Liver (tissue), 8 donors: ENCODE measurements at regions not wholly inside any gene's neighbourhood (a gene's known extent, or its start where the extent isn't known, plus 50 kb on each side); places are given as distances from the start of the nearest gene placed in this dataset.

Experiments
- DNase-seq: peaks from one replicate; pipeline ENCODE4 v3.0.0-alpha.2; 2017; ENCODE audit warnings: low spot score
- H3K27ac ChIP-seq, 2 donors: one replicate each; pipeline ENCODE4 v1.7.0; 2013; ENCODE audit warnings: inconsistent platforms in 2 of 2, low read length in 2 of 2, control low read depth in 1 of 2, low read depth in 1 of 2, mild to moderate bottlenecking in 1 of 2
- H3K27me3 ChIP-seq, 4 donors: one replicate each; pipeline versions ENCODE4 v1.6.1 to v1.7.0; 2013; ENCODE audit warnings: low read length in 3 of 4, inconsistent platforms in 1 of 4, mild to moderate bottlenecking in 1 of 4, moderate library complexity in 1 of 4; ENCODE audit not compliant: control insufficient read depth in 4 of 4, insufficient read depth in 4 of 4
- H3K36me3 ChIP-seq, 4 donors: one replicate each; pipeline versions ENCODE4 v1.6.1 to v1.7.0; 2013; ENCODE audit warnings: low read length in 3 of 4, mild to moderate bottlenecking in 3 of 4, low read depth in 1 of 4, moderate library complexity in 1 of 4; ENCODE audit not compliant: control insufficient read depth in 4 of 4, insufficient read depth in 3 of 4
- H3K4me1 ChIP-seq, 4 donors: one replicate each; pipeline versions ENCODE4 v1.6.1 to v1.7.0; 2013; ENCODE audit warnings: low read length in 3 of 4, mild to moderate bottlenecking in 3 of 4, moderate library complexity in 1 of 4; ENCODE audit not compliant: control insufficient read depth in 4 of 4, insufficient read depth in 4 of 4
- H3K4me3 ChIP-seq, 3 donors: one replicate each; pipeline versions ENCODE4 v1.6.1 to v1.7.0; 2013; ENCODE audit warnings: low read length in 3 of 3, control low read depth in 1 of 3, low read depth in 1 of 3, mild to moderate bottlenecking in 1 of 3
- H3K9ac ChIP-seq, 2 donors: one replicate each; pipeline ENCODE4 v1.7.0; 2013; ENCODE audit warnings: low read length in 2 of 2, mild to moderate bottlenecking in 2 of 2, moderate library complexity in 2 of 2, control low read depth in 1 of 2, low read depth in 1 of 2
- H3K9me3 ChIP-seq, 4 donors: one replicate each; pipeline versions ENCODE4 v1.6.1 to v1.7.0; 2013; ENCODE audit warnings: low read length in 3 of 4; ENCODE audit not compliant: control insufficient read depth in 4 of 4
- FOXA2 ChIP-seq: IDR thresholded peaks from 2 replicates; pipeline ENCODE4 v1.6.1; 2016; ENCODE audit warnings: antibody characterized with exemption
- GABPA ChIP-seq, 2 donors: IDR thresholded peaks in 1 of 2; conservative IDR thresholded peaks in 1 of 2; 2 replicates each; pipeline ENCODE4 v1.6.1; 2016; ENCODE audit warnings: antibody characterized with exemption in 2 of 2, mild to moderate bottlenecking in 1 of 2, moderate library complexity in 1 of 2
- HNF4G ChIP-seq: IDR thresholded peaks from 2 replicates; pipeline ENCODE4 v1.6.1; 2016; ENCODE audit warnings: antibody characterized with exemption
- JUND ChIP-seq, 2 donors: IDR thresholded peaks; 2 replicates each; pipeline ENCODE4 v1.6.1; 2016; ENCODE audit warnings: antibody characterized with exemption in 2 of 2
- NR2F2 ChIP-seq: IDR thresholded peaks from 2 replicates; pipeline ENCODE4 v1.6.1; 2016; ENCODE audit warnings: antibody characterized with exemption
- RAD21 ChIP-seq, 2 donors: IDR thresholded peaks; 2 replicates each; pipeline ENCODE4 v1.6.1; 2016; ENCODE audit warnings: antibody characterized with exemption in 2 of 2, mild to moderate bottlenecking in 2 of 2
- REST ChIP-seq: IDR thresholded peaks from 2 replicates; pipeline ENCODE4 v1.6.1; 2016; ENCODE audit warnings: antibody characterized with exemption, mild to moderate bottlenecking
- YY1 ChIP-seq: IDR thresholded peaks from 2 replicates; pipeline ENCODE4 v1.6.1; 2016; ENCODE audit warnings: antibody characterized with exemption, mild to moderate bottlenecking
- WGBS: extraction: QIAGEN DNeasy Blood & Tissue Kit; methylation state at CpG from one replicate; pipeline ENCODE4 v1.1.7; 2013; 5-methylcytosine and 5-hydroxymethylcytosine counted together
- TF ChIP-seq, protein P1 (sequence below): fragments of 150-350 bp; IDR thresholded peaks from 2 replicates; pipeline ENCODE4 v1.5.1; 2017; ENCODE audit warnings: improper control_type of control experiment, low read depth, low read length; ENCODE audit not compliant: missing input control
- TF ChIP-seq, protein P2 (sequence below): IDR thresholded peaks from 2 replicates; pipeline ENCODE4 v1.6.1; 2016; ENCODE audit warnings: antibody characterized with exemption
- donor health status: healthy.
- donor health status: healthy.
- donor health status: healthy.
- donor health status: healthy.
- donor health status: healthy.

DNA sequence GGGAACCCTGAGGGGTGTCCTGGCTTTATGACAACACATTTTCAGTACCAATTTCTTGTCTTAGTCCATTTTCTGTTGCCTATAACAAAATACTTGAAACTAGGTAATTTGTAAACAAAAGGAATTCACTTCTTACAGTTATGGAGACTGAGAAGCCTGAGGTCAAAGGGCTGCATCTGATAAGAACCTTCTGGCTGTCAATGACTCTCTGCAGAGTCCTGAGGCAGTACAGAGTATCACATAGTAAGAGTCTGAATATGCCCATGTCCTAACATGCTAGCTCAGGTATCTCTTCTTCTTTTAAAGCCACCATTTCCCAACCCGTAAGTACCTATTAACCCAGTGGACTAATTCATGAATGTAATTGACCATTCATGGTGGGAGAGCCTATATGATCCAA lies 1458.6 kb upstream of the EYS start:
- 85% methylated on average over 1 of the region's 1 CpG for WGBS
- no peak for TF ChIP-seq GABPA (IDR thresholded peaks at IDR 0.05 in 1 of 2, conservative IDR thresholded peaks at IDR 0.05 in 1 of 2)
- no peak for TF ChIP-seq HNF4G
- TF ChIP-seq, protein P1, sequence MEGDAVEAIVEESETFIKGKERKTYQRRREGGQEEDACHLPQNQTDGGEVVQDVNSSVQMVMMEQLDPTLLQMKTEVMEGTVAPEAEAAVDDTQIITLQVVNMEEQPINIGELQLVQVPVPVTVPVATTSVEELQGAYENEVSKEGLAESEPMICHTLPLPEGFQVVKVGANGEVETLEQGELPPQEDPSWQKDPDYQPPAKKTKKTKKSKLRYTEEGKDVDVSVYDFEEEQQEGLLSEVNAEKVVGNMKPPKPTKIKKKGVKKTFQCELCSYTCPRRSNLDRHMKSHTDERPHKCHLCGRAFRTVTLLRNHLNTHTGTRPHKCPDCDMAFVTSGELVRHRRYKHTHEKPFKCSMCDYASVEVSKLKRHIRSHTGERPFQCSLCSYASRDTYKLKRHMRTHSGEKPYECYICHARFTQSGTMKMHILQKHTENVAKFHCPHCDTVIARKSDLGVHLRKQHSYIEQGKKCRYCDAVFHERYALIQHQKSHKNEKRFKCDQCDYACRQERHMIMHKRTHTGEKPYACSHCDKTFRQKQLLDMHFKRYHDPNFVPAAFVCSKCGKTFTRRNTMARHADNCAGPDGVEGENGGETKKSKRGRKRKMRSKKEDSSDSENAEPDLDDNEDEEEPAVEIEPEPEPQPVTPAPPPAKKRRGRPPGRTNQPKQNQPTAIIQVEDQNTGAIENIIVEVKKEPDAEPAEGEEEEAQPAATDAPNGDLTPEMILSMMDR: no peak
- no peak for TF ChIP-seq YY1
- TF ChIP-seq RAD21 (IDR thresholded peaks at IDR 0.05): no peak
- TF ChIP-seq, protein P2, sequence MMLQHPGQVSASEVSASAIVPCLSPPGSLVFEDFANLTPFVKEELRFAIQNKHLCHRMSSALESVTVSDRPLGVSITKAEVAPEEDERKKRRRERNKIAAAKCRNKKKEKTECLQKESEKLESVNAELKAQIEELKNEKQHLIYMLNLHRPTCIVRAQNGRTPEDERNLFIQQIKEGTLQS: no peak

DNA sequence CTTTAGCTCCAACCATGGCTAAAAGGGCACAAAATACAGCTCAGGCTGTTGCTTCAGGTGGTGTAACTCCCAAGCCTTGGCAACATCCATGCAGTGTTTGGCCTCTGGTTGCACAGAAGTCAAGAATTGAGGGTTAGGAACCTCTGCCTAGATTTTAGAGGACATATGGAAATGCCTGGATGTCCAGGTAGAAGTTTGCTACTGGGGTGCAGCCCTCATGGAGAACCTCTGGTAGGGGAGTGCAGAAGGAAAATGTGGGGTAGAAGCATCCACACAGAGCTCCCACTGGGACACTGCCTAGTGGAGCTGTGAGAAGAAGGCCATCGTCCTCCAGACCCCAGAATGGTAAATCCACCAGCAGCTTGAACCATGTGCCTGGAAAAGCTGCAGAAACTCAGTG lies 1453.8 kb upstream of the EYS start:
- Histone ChIP-seq H3K9me3 (peaks cover 0 to 6% (median 3%) of the 10 kb centered on the region in 4 donors), H3K36me3 (no peaks in the 10 kb centered on the region), H3K27ac (no peak overlapping the region), H3K4me1 (no peaks in the 10 kb centered on the region), H3K27me3 (no peaks in the 10 kb centered on the region), H3K4me3 (no peak overlapping the region), H3K9ac (no peak overlapping the region)
- TF ChIP-seq, protein P1: no peak
- TF ChIP-seq RAD21 (IDR thresholded peaks at IDR 0.05) (no peak), FOXA2 (no peak)
- no peak for DNase-seq
- 40% methylated on average over 1 of the region's 1 CpG for WGBS

More for the DNA sequence above, 1458.6 kb upstream of the EYS start:
- no peak for DNase-seq
- Histone ChIP-seq H3K4me1 (no peaks in the 10 kb centered on the region), H3K36me3 (no peaks in the 10 kb centered on the region), H3K9me3 (peaks cover 0 to 6% (median 3%) of the 10 kb centered on the region in 4 donors), H3K27me3 (no peaks in the 10 kb centered on the region), H3K9ac (no peak overlapping the region), H3K4me3 (no peak overlapping the region), H3K27ac (no peak overlapping the region)

DNA sequence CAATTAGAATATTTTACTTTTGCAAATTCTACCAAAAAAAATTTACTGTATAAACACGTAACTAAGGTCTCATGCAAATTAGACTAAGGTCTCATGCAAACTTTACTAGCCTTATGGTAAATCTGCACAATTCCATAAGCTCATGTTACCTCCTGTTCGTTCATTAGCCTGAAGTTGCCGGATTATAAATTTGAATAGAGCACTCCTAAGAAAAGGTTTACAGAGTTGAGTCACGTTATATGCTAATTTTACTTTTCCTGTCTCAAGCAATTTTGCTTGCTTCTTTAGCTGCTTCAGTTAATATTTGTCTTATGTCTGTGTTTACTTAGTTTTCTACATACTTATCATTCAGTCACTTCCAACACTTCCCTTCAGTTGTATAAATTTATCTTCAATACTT lies 1434.0 kb upstream of the EYS start:
- H3K27me3 ChIP-seq: no peaks in the 10 kb centered on the region
- no peak overlapping the region for H3K27ac ChIP-seq
- DNase-seq: no peak
- no peak overlapping the region for H3K9ac ChIP-seq
- TF ChIP-seq REST (no peak), NR2F2 (no peak), JUND (IDR thresholded peaks at IDR 0.05) (no peak)
- no peaks in the 10 kb centered on the region for H3K4me1 ChIP-seq
- WGBS: 68% methylated on average over 4 of the region's 4 CpGs
- no peak overlapping the region for H3K4me3 ChIP-seq
- no peaks in the 10 kb centered on the region for H3K9me3 ChIP-seq
- H3K36me3 ChIP-seq: no peaks in the 10 kb centered on the region
